Endothelial cell of umbilical vein (primary cell): ENCODE measurements at regions not wholly inside any gene's neighbourhood (a gene's known extent, or its start where the extent isn't known, plus 50 kb on each side); places are given as distances from the start of the nearest gene placed in this dataset.
"Not testable (repeated sequence)": the region's sequence is repeated elsewhere in the genome, so short reads cannot be mapped to it uniquely, and the experiment has no call there.

Experiments used
- CTCF ChIP-seq, 2 donors: IDR thresholded peaks; 1 replicate in 1 of 2; 2 replicates in 1 of 2; pipeline ENCODE4 v1.5.1; 2011; ENCODE audit warnings: low read length in 2 of 2, mild to moderate bottlenecking in 2 of 2, moderate library complexity in 2 of 2, control low read depth in 1 of 2, inconsistent platforms in 1 of 2, low read depth in 1 of 2; ENCODE audit not compliant: insufficient read depth in 1 of 2; ENCODE audit errors: extremely low read depth in 1 of 2
- EZH2 ChIP-seq: IDR thresholded peaks from 2 replicates; pipeline ENCODE4 v1.6.1; 2012; ENCODE audit warnings: borderline replicate concordance, low read depth, mild to moderate bottlenecking, moderate library complexity, low read length, inconsistent platforms; ENCODE audit not compliant: severe bottlenecking
- FOS ChIP-seq: IDR thresholded peaks from 2 replicates; pipeline ENCODE4 v1.6.1; 2011; ENCODE audit warnings: mild to moderate bottlenecking, low read length, moderate library complexity, borderline replicate concordance; ENCODE audit not compliant: insufficient read depth
- MAX ChIP-seq: IDR thresholded peaks from 2 replicates; pipeline ENCODE4 v1.6.1; 2011; ENCODE audit not compliant: insufficient read depth, insufficient read length
- POLR2A ChIP-seq: IDR thresholded peaks from 2 replicates; pipeline ENCODE4 v1.6.1; 2012; ENCODE audit warnings: low read depth, mild to moderate bottlenecking, control low read depth, low read length
- POLR2AphosphoS5 ChIP-seq: IDR thresholded peaks from 2 replicates; pipeline ENCODE4 v1.6.1; 2012; ENCODE audit warnings: low read depth, mild to moderate bottlenecking, control low read depth, low read length, moderate library complexity; ENCODE audit not compliant: insufficient read depth

GRCh38 chr1:83238654-83239053 is 760.3 kb downstream of the TTLL7 start:
- TF ChIP-seq CTCF (IDR thresholded peaks at IDR 0.05; ENCODE audit: extremely low read depth in 1 of 2, insufficient read depth in 1 of 2, low read depth in 1 of 2, low read length in 2 of 2); POLR2A; POLR2AphosphoS5; FOS; EZH2; MAX: not testable (repeated sequence)
